GM12892 (cell line): ENCODE measurements at regions not wholly inside any gene's neighbourhood (a gene's known extent, or its start where the extent isn't known, plus 50 kb on each side); places are given as distances from the start of the nearest gene placed in this dataset.

Experiments
- POLR2A ChIP-seq: IDR thresholded peaks from 2 replicates; pipeline ENCODE4 v1.6.1; 2011; ENCODE audit warnings: low read depth, low read length, control low read depth
- POLR2AphosphoS5 ChIP-seq: IDR thresholded peaks from 2 replicates; pipeline ENCODE4 v1.6.1; 2011; ENCODE audit warnings: low read depth, low read length, control low read depth

DNA sequence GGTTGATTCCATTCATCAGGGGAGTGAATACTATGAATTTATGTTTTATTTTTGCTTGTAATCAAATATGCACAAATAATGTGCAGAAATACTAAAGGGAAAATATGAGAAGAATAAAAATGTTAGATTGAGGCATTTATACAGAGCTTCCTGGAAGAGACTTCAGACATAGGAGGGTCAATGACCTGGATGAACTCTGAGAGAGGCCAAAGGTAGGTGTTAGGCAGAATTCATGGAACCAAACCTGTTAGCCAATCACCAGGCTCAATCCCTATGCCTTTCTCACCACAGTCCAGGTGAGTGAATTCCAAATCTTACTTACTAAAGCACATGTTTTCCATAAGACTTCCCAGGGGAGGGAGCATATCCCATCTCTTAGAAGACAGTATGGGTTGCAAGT, 130.4 kb upstream of the NTF3 start:
- TF ChIP-seq POLR2A = no peak
- no peak for TF ChIP-seq POLR2AphosphoS5
